Kasumi-1 (cell line): ENCODE measurements at regions not wholly inside any gene's neighbourhood (a gene's known extent, or its start where the extent isn't known, plus 50 kb on each side); places are given as distances from the start of the nearest gene placed in this dataset.

ENCODE experiments used
- DNase-seq, 2 experiments: peaks; one replicate each; lab custom pipeline; 2025; lab: John Stamatoyannopoulos, UW

- no peak for DNase-seq
These were observed 57.2 kb upstream of the ZDHHC17 start for GRCh38 chr12:76706761-76707160.

- DNase-seq: no peak
These were observed 56.1 kb upstream of the ZDHHC17 start for GRCh38 chr12:76707772-76708171.

- DNase-seq: no peak
These were observed 55.6 kb upstream of the ZDHHC17 start for GRCh38 chr12:76708296-76708695.

- no peak for DNase-seq
These were observed 52.7 kb upstream of the ZDHHC17 start for GRCh38 chr12:76711241-76711640.

- no peak for DNase-seq
These were observed 50.8 kb upstream of the ZDHHC17 start for GRCh38 chr12:76713130-76713529.

GRCh38 chr12:76713986-76714385 is 49.9 kb upstream of the ZDHHC17 start:
- no peak for DNase-seq
